IMR-90 (cell line): ENCODE measurements at regions not wholly inside any gene's neighbourhood (a gene's known extent, or its start where the extent isn't known, plus 50 kb on each side); places are given as distances from the start of the nearest gene placed in this dataset.

Experiments used
- ATAC-seq: fragments of 200-7000 bp; cut with Tn5 transposase; 2 replicates; pipeline ENCODE4 v1.9.1; 2020; ENCODE audit warnings: low read depth, mild to moderate bottlenecking, moderate library complexity
- BruUV-seq: library from RNA; stranded (reverse); fragments of 400-500 nt; replicated peaks from 2 replicates; lab custom pipeline; 2021; lab: Mats Ljungman, UMichigan
- CTCF ChIA-PET: fragments of 300-600 bp; formaldehyde crosslinking; extraction: SDS; loops from one replicate; lab custom pipeline; 2021; ENCODE audit warnings: antibody characterized with exemption; lab: Yijun Ruan, JAX
- POLR2A ChIA-PET: fragments of 300-600 bp; sonication (Branson Sonifier 250); formaldehyde crosslinking; loops from one replicate; lab custom pipeline; 2022; ENCODE audit warnings: antibody characterized with exemption; ENCODE audit not compliant: unreplicated experiment; lab: Charles Lee
- DNase-seq: peaks from one replicate; pipeline ENCODE4 v3.0.0; 2013
- H2AFZ ChIP-seq: replicated peaks from 2 replicates; pipeline ENCODE3; 2013; ENCODE audit warnings: low read length, mild to moderate bottlenecking; ENCODE audit not compliant: poor library complexity
- H2AK5ac ChIP-seq: 2 replicates; pipeline ENCODE4 v1.6.1; 2013; ENCODE audit warnings: low read depth, low read length, inconsistent platforms
- H2AK9ac ChIP-seq: replicated peaks from 2 replicates; pipeline ENCODE3; 2013; ENCODE audit warnings: mild to moderate bottlenecking, low read depth, low read length, moderate library complexity; ENCODE audit not compliant: poor library complexity
- H2BK120ac ChIP-seq: 2 replicates; pipeline ENCODE4 v1.6.1; 2013; ENCODE audit warnings: low read depth, low read length, inconsistent platforms
- H2BK15ac ChIP-seq: 3 replicates; pipeline ENCODE4 v1.6.1; 2013; ENCODE audit warnings: low read depth, low read length, inconsistent platforms
- H2BK20ac ChIP-seq: 2 replicates; pipeline ENCODE4 v1.6.1; 2013; ENCODE audit warnings: low read depth, mild to moderate bottlenecking, inconsistent platforms, low read length, moderate library complexity
- H2BK5ac ChIP-seq: 2 replicates; pipeline ENCODE4 v1.6.1; 2013; ENCODE audit warnings: mild to moderate bottlenecking, low read depth, low read length, inconsistent platforms; ENCODE audit not compliant: poor library complexity, severe bottlenecking
- H3K14ac ChIP-seq: replicated peaks from 2 replicates; pipeline ENCODE4 v1.6.1; 2013; ENCODE audit warnings: low read depth, low read length, inconsistent platforms
- H3K18ac ChIP-seq: 2 replicates; pipeline ENCODE4 v1.6.1; 2013; ENCODE audit warnings: low read depth, low read length, control low read depth
- H3K23ac ChIP-seq: 2 replicates; pipeline ENCODE4 v1.6.1; 2013; ENCODE audit warnings: low read depth, low read length, inconsistent platforms
- H3K27ac ChIP-seq: 2 replicates; pipeline ENCODE4 v1.5.1; 2013; ENCODE audit warnings: mild to moderate bottlenecking, control low read depth, low read length; ENCODE audit not compliant: insufficient read depth
- H3K27me3 ChIP-seq: 2 replicates; pipeline ENCODE4 v1.6.1; 2013; ENCODE audit warnings: low read length; ENCODE audit not compliant: control insufficient read depth, insufficient read depth
- H3K36me3 ChIP-seq: 2 replicates; pipeline ENCODE4 v1.6.1; 2013; ENCODE audit warnings: low read length, mixed read lengths; ENCODE audit not compliant: control insufficient read depth, insufficient read depth
- H3K4ac ChIP-seq: 2 replicates; pipeline ENCODE4 v1.6.1; 2013; ENCODE audit warnings: low read depth, low read length, inconsistent platforms
- H3K4me1 ChIP-seq: 2 replicates; pipeline ENCODE4 v1.6.1; 2013; ENCODE audit warnings: low read length, mixed read lengths; ENCODE audit not compliant: control insufficient read depth, insufficient read depth
- H3K4me2 ChIP-seq: 2 replicates; pipeline ENCODE4 v1.6.1; 2013; ENCODE audit warnings: low read depth, mild to moderate bottlenecking, control low read depth, low read length, moderate library complexity
- H3K4me3 ChIP-seq: 2 replicates; pipeline ENCODE4 v1.5.1; 2013; ENCODE audit warnings: low read depth, mild to moderate bottlenecking, control low read depth, low read length, moderate library complexity; ENCODE audit not compliant: insufficient read depth
- H3K56ac ChIP-seq: 2 replicates; pipeline ENCODE4 v1.6.1; 2013; ENCODE audit warnings: low read length, inconsistent platforms; ENCODE audit not compliant: insufficient read depth; ENCODE audit errors: extremely low read depth
- H3K79me1 ChIP-seq, 2 experiments: 2 replicates each; pipeline ENCODE4 v1.6.1; 2013; ENCODE audit warnings: low read length in 2 of 2, inconsistent platforms in 1 of 2, low read depth in 1 of 2
- H3K9ac ChIP-seq: 2 replicates; pipeline ENCODE4 v1.6.1; 2013; ENCODE audit warnings: low read depth, low read length, control low read depth
- H3K9me1 ChIP-seq: 2 replicates; pipeline ENCODE4 v1.6.1; 2013; ENCODE audit warnings: low read length, inconsistent platforms; ENCODE audit not compliant: insufficient read depth
- H3K9me3 ChIP-seq: 2 replicates; pipeline ENCODE4 v1.6.1; 2013; ENCODE audit warnings: low read length; ENCODE audit not compliant: control insufficient read depth, insufficient read depth
- H4K20me1 ChIP-seq: 2 replicates; pipeline ENCODE4 v1.6.1; 2013; ENCODE audit warnings: low read length, inconsistent platforms; ENCODE audit not compliant: insufficient read depth
- H4K5ac ChIP-seq: 2 replicates; pipeline ENCODE4 v1.6.1; 2013; ENCODE audit warnings: mild to moderate bottlenecking, low read depth, low read length, control low read depth
- H4K8ac ChIP-seq, 2 experiments: 2 replicates each; pipeline ENCODE4 v1.6.1; 2013; ENCODE audit warnings: low read depth in 2 of 2, low read length in 2 of 2, control low read depth in 1 of 2, inconsistent platforms in 1 of 2
- H4K91ac ChIP-seq: 2 replicates; pipeline ENCODE4 v1.6.1; 2013; ENCODE audit warnings: low read depth, low read length, inconsistent platforms; ENCODE audit not compliant: insufficient read depth
- BHLHE40 ChIP-seq: fragments of 150-350 bp; IDR thresholded peaks from 2 replicates; pipeline ENCODE4 v1.6.1; 2016; ENCODE audit warnings: mild to moderate bottlenecking, low read depth, low read length
- MAFK ChIP-seq: IDR thresholded peaks from 2 replicates; pipeline ENCODE4 v1.6.1; 2012; ENCODE audit warnings: low read depth, low read length, improper control_type of control experiment
- MXI1 ChIP-seq: IDR thresholded peaks from 2 replicates; pipeline ENCODE4 v1.6.1; 2012; ENCODE audit warnings: low read depth, mild to moderate bottlenecking, low read length, moderate library complexity, borderline replicate concordance
- NFE2L2 ChIP-seq: fragments of 150-350 bp; IDR thresholded peaks from 2 replicates; pipeline ENCODE4 v1.6.1; 2016; ENCODE audit warnings: low read depth, mild to moderate bottlenecking, low read length
- POLR2A ChIP-seq: IDR thresholded peaks from 2 replicates; pipeline ENCODE4 v1.6.1; 2012; ENCODE audit warnings: mild to moderate bottlenecking, low read depth, low read length
- WGBS, 2 experiments: methylation state at CpG; one replicate each; pipeline versions ENCODE4 v1.1.5 to v1.1.7; 2013; ENCODE audit warnings: missing lambda C conversion rate in 2 of 2; ENCODE audit not compliant: insufficient read length in 1 of 2; ENCODE audit errors: extremely low coverage in 2 of 2; 5-methylcytosine and 5-hydroxymethylcytosine counted together
- dilution Hi-C: fragments of 300-500 bp; cut with HindIII; formaldehyde crosslinking; loops from one replicate; pipeline ENCODE4 v1.14.3; 2018; ENCODE audit warnings: low sequenced_read_pairs; ENCODE audit not compliant: unreplicated experiment
- in situ Hi-C: fragments of 300-500 bp; cut with MboI; formaldehyde crosslinking; loops from 3 replicates; pipeline ENCODE4 v1.14.3; 2019; ENCODE audit warnings: low sequenced_read_pairs, inconsistent platforms, mixed read lengths
- intact Hi-C: fragments of 100-400 bp; cut with micrococcal nuclease; formaldehyde crosslinking; loops from 2 replicates; pipeline ENCODE4 v1.10.0; 2022

GRCh38 chr5:125464847-125465432 lies 718.5 kb upstream of the ZNF608 start:
- H3K27ac ChIP-seq = no peak overlapping the region
- H2BK15ac ChIP-seq = no peak overlapping the region
- no peak overlapping the region for H2AFZ ChIP-seq
- H3K4me2 ChIP-seq = no peak overlapping the region
- BruUV-seq = no TSS peak
- H3K18ac ChIP-seq = no peak overlapping the region
- CTCF ChIA-PET = interaction anchor here (1.3 to 1.5 kb wide), 2 partner anchors 12 to 43 kb away, joined by 3 read pairs; no protein-coding TSS in a partner anchor
- intact Hi-C loops = loop anchor here (10.0 kb wide), 1 partner anchor 1290 kb away; no protein-coding TSS in a partner anchor
- no peak overlapping the region for H2AK9ac ChIP-seq
- no peak overlapping the region for H4K8ac ChIP-seq
- dilution Hi-C loops = no loop called here
- no peak overlapping the region for H3K56ac ChIP-seq
- no peaks in the 10 kb centered on the region; the same call in 1 of the 2 replicates for H3K9me1 ChIP-seq
- no peak overlapping the region for H2AK5ac ChIP-seq
- H3K23ac ChIP-seq = no peak overlapping the region
- H2BK120ac ChIP-seq = no peak overlapping the region
- no CpG with 5 or more reads among the region's 5 CpGs for WGBS, 2 experiments
- no peaks in the 10 kb centered on the region for H3K9me3 ChIP-seq
- TF ChIP-seq NFE2L2 (peak; percentile 94), MAFK (peak; percentile 79), MXI1 (no peak), BHLHE40 (no peak), POLR2A (no peak)
- H3K4ac ChIP-seq = no peak overlapping the region
- no peak overlapping the region for H2BK20ac ChIP-seq
- H3K36me3 ChIP-seq = no peaks in the 10 kb centered on the region
- no peak overlapping the region for H3K14ac ChIP-seq
- no peak overlapping the region for H3K9ac ChIP-seq
- no peak overlapping the region for H3K4me3 ChIP-seq
- H3K79me1 ChIP-seq = no peaks in the 10 kb centered on the region
- POLR2A ChIA-PET = no interaction called here
- in situ Hi-C loops = no loop called here
- H4K20me1 ChIP-seq = no peaks in the 10 kb centered on the region
- H2BK5ac ChIP-seq = no peak overlapping the region
- H4K91ac ChIP-seq = no peak overlapping the region
- H3K4me1 ChIP-seq = no peaks in the 10 kb centered on the region
- DNase-seq (no peak), ATAC-seq (no peak)
- peaks cover 9% of the 10 kb centered on the region for H3K27me3 ChIP-seq
- H4K5ac ChIP-seq = no peak overlapping the region
